GM21526 (cell line): ENCODE measurements at regions not wholly inside any gene's neighbourhood (a gene's known extent, or its start where the extent isn't known, plus 50 kb on each side); places are given as distances from the start of the nearest gene placed in this dataset.
"Not testable (repeated sequence)": the region's sequence is repeated elsewhere in the genome, so short reads cannot be mapped to it uniquely, and the experiment has no call there.

ENCODE experiments used
- ATAC-seq: cut with Tn5 transposase; IDR thresholded peaks from one replicate; pipeline ENCODE4 v1.9.1; 2021; ENCODE audit warnings: moderate library complexity; ENCODE audit not compliant: unreplicated experiment, low FRiP score

GRCh38 chr2:34806396-34806795 lies 1207.3 kb upstream of the FAM98A start:
- no peak for ATAC-seq

DNA sequence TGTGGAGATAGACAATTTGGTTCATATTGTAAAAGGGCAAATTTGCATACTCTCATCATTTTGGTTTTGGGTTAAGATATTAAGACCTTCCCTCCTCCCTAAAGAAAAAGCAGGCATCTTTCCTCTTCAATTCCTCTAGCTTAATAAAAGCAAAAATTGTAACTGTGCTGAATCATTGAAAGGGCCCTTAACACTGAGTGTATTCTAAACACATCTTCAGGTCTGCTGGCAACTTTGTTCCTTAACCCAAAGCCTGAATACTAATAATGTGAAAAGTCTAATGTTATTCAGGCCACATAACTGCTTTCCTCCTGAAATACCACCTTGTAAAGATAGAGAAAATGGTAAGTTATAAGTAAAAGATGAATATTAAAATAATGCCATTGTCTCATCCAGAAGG lies 1200.5 kb upstream of the FAM98A start:
- ATAC-seq = no peak

DNA sequence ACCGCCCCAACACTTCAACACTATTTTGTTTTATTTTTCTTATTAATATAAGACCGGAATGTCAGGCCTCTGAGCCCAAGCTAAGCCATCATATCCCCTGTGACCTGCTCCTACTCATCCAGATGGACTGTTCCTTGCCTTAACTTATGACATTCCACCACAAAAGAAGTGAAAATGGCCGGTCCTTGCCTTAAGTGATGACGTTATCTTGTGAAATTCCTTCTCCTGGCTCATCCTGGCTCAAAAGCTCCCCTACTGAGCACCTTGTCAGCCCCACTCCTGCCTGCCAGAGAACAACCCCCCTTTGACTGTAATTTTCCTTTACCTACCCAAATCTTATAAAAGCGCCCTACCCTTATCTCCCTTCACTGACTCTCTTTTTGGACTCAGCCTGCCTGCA lies 1196.5 kb upstream of the FAM98A start:
- not testable (repeated sequence) for ATAC-seq

DNA sequence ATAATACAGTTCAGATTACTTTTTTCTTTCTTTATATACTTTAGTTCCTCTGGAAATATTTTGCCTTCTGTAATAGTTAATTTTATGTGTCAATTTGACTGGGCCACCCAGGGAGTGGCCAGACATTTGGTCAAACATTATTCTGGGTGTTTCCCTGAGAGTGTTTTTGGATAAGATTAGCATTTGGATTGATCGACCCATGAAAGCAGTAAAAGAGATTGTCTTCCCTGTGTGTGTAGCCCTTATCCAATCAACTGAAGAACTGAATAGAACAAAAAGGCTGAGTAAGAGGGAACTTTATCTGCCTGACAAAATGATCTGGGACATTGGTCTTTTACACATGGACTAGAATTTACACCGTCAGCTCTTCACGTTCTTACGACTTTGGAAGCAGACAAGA lies 1190.1 kb upstream of the FAM98A start:
- no peak for ATAC-seq

- no peak for ATAC-seq
These were observed 1188.2 kb upstream of the FAM98A start for GRCh38 chr2:34787341-34787740.

GRCh38 chr2:34785206-34785785 lies 1186.2 kb upstream of the FAM98A start:
- ATAC-seq = no peak

- ATAC-seq = no peak
These were observed 1185.6 kb upstream of the FAM98A start for GRCh38 chr2:34784701-34785100.

DNA sequence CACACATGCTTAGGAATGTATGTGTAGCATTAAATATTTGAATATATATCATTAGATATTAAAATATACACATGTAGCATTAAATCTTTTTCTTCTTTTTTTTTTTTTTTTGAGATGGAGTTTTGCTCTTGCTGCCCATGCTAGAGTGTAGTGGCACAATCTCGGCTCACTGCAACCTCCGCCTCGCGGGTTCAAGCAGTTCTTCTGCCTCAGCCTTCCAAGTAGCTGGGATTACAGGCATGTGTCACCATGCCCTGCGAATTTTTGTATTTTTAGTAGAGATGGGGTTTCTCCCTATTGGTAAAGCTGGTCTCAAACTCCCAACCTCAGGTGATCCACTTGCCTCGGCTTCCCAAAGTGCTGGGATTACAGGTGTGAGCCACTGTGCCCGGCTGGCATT lies 1151.6 kb upstream of the FAM98A start:
- ATAC-seq = not testable (repeated sequence)

DNA sequence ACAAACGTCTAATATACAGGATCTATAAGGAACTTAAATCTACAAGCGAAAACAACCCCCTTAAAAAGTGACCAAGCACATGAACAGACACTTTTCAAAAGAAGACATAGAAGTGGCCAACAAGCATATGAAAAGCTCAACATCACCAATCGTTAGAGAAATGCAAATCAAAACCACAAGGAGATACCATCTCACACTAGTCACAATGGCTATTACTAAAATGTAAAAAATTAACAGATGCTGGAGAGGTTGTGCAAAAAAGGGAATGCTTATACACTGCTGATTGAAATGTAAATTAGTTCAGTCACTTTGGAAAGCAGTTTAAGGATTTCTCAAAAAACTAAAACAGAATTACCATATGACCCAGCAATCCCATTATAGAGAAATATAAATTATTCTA lies 1148.5 kb upstream of the FAM98A start:
- ATAC-seq = no peak

- no peak for ATAC-seq
These were observed 1139.6 kb upstream of the FAM98A start for GRCh38 chr2:34738691-34739090.

DNA sequence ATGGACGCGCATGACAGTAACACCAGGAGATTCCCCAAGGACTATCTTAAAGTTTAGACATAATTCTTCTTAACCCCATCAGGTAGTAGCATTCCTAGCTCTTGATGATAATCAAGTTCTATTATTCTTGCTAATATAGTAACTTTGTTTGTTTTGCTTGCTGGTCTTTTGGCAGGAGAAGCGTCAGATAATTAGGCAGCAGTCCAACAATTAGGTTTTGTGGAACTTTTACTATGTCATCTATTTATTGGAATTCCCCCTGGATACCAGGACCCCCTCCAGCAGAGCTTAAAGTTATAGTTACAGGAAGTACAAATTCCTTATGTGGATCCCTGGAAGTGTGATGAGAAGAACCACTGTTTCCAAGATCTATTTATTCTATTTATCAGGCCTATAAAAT lies 1138.0 kb upstream of the FAM98A start:
- no peak for ATAC-seq

- no peak for ATAC-seq
These were observed 1137.4 kb upstream of the FAM98A start for GRCh38 chr2:34736482-34736881.

- no peak for ATAC-seq
These were observed 1135.6 kb upstream of the FAM98A start for GRCh38 chr2:34734662-34735061.

GRCh38 chr2:34734042-34734441 lies 1134.9 kb upstream of the FAM98A start:
- no peak for ATAC-seq

DNA sequence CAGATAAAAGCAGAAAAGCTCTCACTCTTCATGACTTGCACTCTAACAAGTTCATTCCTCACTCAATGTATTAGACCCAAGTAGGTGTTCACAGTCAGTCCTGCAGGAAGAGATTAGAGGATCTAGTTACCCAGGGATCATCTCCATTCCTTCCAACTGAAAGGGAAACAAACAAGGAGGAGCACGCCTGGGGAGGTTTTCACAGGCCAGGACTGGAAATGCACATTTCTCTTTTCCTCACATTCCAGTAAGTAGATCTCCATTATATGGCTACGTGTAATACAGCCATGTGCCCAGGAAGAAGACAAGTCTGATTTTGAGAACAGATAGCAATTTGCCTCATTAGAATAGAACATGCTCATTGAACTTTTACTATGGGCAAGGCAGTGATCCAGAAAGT lies 1132.2 kb upstream of the FAM98A start:
- no peak for ATAC-seq

- no peak for ATAC-seq
These were observed 1130.7 kb upstream of the FAM98A start for GRCh38 chr2:34729845-34730244.

- no peak for ATAC-seq
These were observed 1125.0 kb upstream of the FAM98A start for GRCh38 chr2:34724107-34724506.

GRCh38 chr2:34723683-34724082 lies 1124.6 kb upstream of the FAM98A start:
- ATAC-seq = no peak

- no peak for ATAC-seq
These were observed 1120.1 kb upstream of the FAM98A start for GRCh38 chr2:34719206-34719605.

- ATAC-seq = no peak
These were observed 1106.6 kb upstream of the FAM98A start for GRCh38 chr2:34705551-34706247.

- ATAC-seq = no peak
These were observed 1104.2 kb upstream of the FAM98A start for GRCh38 chr2:34703292-34703691.

DNA sequence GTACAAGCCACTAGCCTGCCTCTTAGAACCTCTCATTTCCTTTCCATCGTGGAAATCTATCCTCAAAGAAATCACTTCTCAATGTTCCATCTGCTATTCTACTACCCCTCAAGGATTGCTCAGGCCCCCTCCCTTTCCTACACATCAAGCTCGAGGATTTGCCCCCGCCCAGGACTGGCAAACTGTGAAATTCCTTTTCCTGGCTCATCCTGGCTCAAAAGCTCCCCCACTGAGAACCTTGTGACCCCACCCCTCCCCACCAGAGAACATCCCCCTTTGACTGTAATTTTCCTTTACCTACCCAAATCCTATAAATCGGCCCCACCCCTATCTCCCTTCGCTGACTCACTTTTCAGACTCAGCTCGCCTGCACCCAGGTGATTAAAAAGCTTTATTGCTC lies 1103.3 kb upstream of the FAM98A start:
- not testable (repeated sequence) for ATAC-seq
